ENCODE measurements at regions not wholly inside any gene's neighbourhood (a gene's known extent, or its start where the extent isn't known, plus 50 kb on each side); places are given as distances from the start of the nearest gene placed in this dataset.

GRCh38 chr17:33551075-33551474 lies 258.0 kb upstream of the ASIC2 start:
- Mint-ChIP-seq H3K36me3 (ENCODE audit: low read depth, unreplicated experiment) (no peaks in the 10 kb centered on the region), H3K27me3 (ENCODE audit: unreplicated experiment) (peaks cover 2% of the 10 kb centered on the region), H3K27ac (ENCODE audit: unreplicated experiment) (no peak overlapping the region), H3K4me1 (ENCODE audit: unreplicated experiment) (no peaks in the 10 kb centered on the region), H3K9me3 (ENCODE audit: unreplicated experiment) (no peaks in the 10 kb centered on the region), H3K4me3 (ENCODE audit: unreplicated experiment) (no peak overlapping the region)
- no peak for TF ChIP-seq CTCF (IDR thresholded peaks at IDR 0.05; ENCODE audit: unreplicated experiment)
- no peak for DNase-seq (ENCODE audit: low spot score)

- no peak for TF ChIP-seq CTCF (IDR thresholded peaks at IDR 0.05; ENCODE audit: unreplicated experiment)
- no peak for DNase-seq (ENCODE audit: low spot score)
- Mint-ChIP-seq H3K27ac (ENCODE audit: unreplicated experiment) (no peak overlapping the region), H3K36me3 (ENCODE audit: low read depth, unreplicated experiment) (no peaks in the 10 kb centered on the region), H3K4me1 (ENCODE audit: unreplicated experiment) (no peaks in the 10 kb centered on the region), H3K9me3 (ENCODE audit: unreplicated experiment) (no peaks in the 10 kb centered on the region), H3K27me3 (ENCODE audit: unreplicated experiment) (peaks cover 2% of the 10 kb centered on the region), H3K4me3 (ENCODE audit: unreplicated experiment) (no peak overlapping the region)
Measured at GRCh38 chr17:33551911-33552310, 258.8 kb upstream of the ASIC2 start.

GRCh38 chr17:33560165-33560564 lies 267.1 kb upstream of the ASIC2 start:
- H3K4me1 Mint-ChIP-seq (ENCODE audit: unreplicated experiment), result no peaks in the 10 kb centered on the region
- no peak for TF ChIP-seq CTCF (IDR thresholded peaks at IDR 0.05; ENCODE audit: unreplicated experiment)
- H3K36me3 Mint-ChIP-seq (ENCODE audit: low read depth, unreplicated experiment), result no peaks in the 10 kb centered on the region
- DNase-seq (ENCODE audit: low spot score), result no peak
- H3K27ac Mint-ChIP-seq (ENCODE audit: unreplicated experiment), result no peak overlapping the region
- H3K4me3 Mint-ChIP-seq (ENCODE audit: unreplicated experiment), result no peak overlapping the region
- no peaks in the 10 kb centered on the region for H3K27me3 Mint-ChIP-seq (ENCODE audit: unreplicated experiment)
- peaks cover 4% of the 10 kb centered on the region for H3K9me3 Mint-ChIP-seq (ENCODE audit: unreplicated experiment)

DNA sequence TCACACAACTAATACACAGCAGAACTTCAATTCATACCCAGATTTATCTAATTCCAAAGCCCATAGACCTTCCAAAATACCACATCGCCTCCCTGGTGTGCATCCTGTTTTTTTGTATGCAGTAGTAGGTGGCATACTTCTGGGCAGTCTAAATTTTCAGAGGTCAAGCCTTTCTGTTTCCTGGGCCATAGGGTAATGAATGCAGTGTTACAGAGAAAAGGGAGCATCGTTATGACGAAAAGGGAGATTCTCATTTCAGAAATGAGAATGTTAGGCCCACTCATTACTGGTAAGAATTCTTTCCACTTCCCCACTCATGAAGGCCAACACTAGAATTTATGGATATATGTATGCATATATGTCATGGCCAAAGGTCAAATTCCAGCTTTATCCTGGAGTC lies 267.8 kb upstream of the ASIC2 start:
- Mint-ChIP-seq H3K27ac (ENCODE audit: unreplicated experiment) (no peak overlapping the region), H3K9me3 (ENCODE audit: unreplicated experiment) (peaks cover 5% of the 10 kb centered on the region)

More for the DNA sequence above, 267.8 kb upstream of the ASIC2 start:
- no peaks in the 10 kb centered on the region for H3K27me3 Mint-ChIP-seq (ENCODE audit: unreplicated experiment)
- TF ChIP-seq CTCF (IDR thresholded peaks at IDR 0.05; ENCODE audit: unreplicated experiment), result no peak
- no peak for DNase-seq (ENCODE audit: low spot score)
- H3K4me1 Mint-ChIP-seq (ENCODE audit: unreplicated experiment), result no peaks in the 10 kb centered on the region
- no peak overlapping the region for H3K4me3 Mint-ChIP-seq (ENCODE audit: unreplicated experiment)
- H3K36me3 Mint-ChIP-seq (ENCODE audit: low read depth, unreplicated experiment), result no peaks in the 10 kb centered on the region
